ENCODE measurements at regions not wholly inside any gene's neighbourhood (a gene's known extent, or its start where the extent isn't known, plus 50 kb on each side); places are given as distances from the start of the nearest gene placed in this dataset.

DNA sequence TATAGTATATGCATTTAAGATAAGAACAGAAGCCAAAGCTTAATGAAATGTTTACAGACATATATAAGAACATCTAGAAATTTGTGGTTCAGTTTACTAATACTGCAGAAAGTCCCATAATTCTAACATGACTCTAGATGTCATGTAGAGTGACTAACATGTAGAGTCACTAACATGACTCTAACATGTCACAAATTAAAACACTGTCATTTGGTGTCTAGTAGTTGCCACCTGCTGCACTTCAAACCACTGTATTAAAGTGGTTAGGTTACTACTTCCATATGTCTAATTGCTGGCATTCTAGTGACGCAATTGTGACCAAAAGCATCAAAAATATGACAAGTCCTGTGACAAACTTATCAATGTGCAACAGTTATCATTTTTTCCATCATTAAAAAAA lies 100.2 kb upstream of the WDR75 start:
- TF ChIP-seq, protein P1, sequence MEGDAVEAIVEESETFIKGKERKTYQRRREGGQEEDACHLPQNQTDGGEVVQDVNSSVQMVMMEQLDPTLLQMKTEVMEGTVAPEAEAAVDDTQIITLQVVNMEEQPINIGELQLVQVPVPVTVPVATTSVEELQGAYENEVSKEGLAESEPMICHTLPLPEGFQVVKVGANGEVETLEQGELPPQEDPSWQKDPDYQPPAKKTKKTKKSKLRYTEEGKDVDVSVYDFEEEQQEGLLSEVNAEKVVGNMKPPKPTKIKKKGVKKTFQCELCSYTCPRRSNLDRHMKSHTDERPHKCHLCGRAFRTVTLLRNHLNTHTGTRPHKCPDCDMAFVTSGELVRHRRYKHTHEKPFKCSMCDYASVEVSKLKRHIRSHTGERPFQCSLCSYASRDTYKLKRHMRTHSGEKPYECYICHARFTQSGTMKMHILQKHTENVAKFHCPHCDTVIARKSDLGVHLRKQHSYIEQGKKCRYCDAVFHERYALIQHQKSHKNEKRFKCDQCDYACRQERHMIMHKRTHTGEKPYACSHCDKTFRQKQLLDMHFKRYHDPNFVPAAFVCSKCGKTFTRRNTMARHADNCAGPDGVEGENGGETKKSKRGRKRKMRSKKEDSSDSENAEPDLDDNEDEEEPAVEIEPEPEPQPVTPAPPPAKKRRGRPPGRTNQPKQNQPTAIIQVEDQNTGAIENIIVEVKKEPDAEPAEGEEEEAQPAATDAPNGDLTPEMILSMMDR (IDR thresholded peaks at IDR 0.05) = no peak
- TF ChIP-seq ZFX (IDR thresholded peaks at IDR 0.05; ENCODE audit: borderline replicate concordance) = no peak

Measured in 22Rv1 (cell line).